GM21381 (cell line): ENCODE measurements at regions not wholly inside any gene's neighbourhood (a gene's known extent, or its start where the extent isn't known, plus 50 kb on each side); places are given as distances from the start of the nearest gene placed in this dataset.

Experiments
- ATAC-seq: cut with Tn5 transposase; IDR thresholded peaks from one replicate; pipeline ENCODE4 v1.9.1; 2021; ENCODE audit warnings: mild to moderate bottlenecking, moderate library complexity; ENCODE audit not compliant: unreplicated experiment

DNA sequence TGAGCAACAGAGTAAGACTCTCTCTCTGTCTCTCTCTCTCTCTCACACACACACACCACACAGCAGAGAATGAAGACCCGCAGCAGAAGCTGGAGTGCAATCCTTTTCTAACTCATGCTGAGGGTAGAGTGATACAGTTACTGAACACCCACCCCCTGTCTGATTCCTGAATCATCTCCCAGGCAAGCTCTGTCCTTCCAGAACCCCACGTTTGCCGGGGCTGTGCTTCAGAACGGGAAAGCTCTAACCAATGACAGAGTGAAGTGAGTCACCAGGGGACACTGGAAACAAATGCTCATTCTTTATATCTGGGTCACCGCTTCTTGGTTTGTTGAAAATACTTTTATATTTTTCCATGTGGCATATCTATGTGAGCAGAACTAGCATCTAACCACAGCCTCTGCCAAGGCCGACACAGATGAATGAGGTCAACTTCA, 553.7 kb upstream of the AMELY start:
- no peak for ATAC-seq

GRCh38 chrY:7464742-7465141, 553.2 kb upstream of the AMELY start:
- no peak for ATAC-seq

DNA sequence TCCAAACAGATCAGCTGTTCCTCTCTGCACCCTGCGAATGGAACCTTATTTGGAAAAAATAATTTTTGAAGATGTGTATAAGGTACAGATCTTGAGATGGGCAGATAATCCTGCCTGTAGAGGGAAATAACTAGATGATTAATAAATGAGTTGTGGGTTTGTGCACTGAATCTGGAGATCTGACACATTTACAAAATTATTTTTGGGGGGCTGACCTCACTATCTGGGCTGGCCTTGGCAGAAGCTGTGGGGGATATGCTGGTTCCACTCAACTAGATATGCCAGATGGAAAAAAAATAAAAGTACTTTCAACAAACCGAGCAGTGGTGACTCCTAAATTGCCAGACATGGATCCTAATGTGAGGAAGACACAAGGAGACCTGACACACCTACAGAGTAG, 552.2 kb upstream of the AMELY start:
- no peak for ATAC-seq

- ATAC-seq, result no peak
Measured at GRCh38 chrY:7463196-7463595, 551.6 kb upstream of the AMELY start.

DNA sequence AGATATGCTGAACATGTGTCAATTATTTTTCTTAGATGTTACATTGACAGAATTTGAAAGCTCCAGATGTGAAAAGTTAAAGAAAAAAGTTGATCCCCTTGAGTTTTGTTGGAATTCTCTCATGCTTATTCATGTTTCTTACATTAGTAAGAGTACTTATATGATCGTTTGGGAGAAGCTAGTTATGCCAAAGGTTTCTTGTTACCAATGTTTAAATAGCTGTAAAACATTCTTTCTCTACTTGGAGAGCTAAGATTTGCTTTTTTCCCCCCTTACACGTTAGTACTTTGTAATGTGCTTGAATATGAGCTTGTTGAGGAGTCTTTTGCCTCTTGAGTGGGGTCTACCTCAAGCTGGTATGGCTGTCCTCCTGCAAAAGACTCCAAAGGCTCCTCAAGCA, 551.1 kb upstream of the AMELY start:
- no peak for ATAC-seq

GRCh38 chrY:7461873-7462525, 550.4 kb upstream of the AMELY start:
- no peak for ATAC-seq

DNA sequence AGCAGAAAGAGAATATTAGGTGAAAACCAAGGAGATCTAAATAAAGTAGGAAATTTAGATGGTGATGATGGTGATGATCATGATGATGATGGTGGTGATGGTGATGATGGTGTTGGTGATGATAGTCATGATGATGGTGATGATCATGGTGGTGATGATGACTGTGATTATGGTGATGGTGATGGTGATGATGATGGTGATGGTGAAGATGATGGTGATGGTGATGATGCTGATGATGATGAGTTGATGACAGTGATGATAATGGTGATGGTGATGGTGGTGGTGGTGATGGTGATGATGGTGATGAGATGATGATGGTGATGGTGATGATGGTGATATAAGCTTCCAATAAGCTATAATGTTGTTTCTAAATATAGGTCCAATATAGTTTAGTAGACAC, 548.2 kb upstream of the AMELY start:
- no peak for ATAC-seq

- ATAC-seq, result no peak
Measured at GRCh38 chrY:7458301-7459078, 546.9 kb upstream of the AMELY start.

GRCh38 chrY:7457286-7458015, 545.9 kb upstream of the AMELY start:
- no peak for ATAC-seq

- no peak for ATAC-seq
Measured at GRCh38 chrY:7455626-7456025, 544.1 kb upstream of the AMELY start.

GRCh38 chrY:7453336-7453735, 541.8 kb upstream of the AMELY start:
- no peak for ATAC-seq

GRCh38 chrY:7452246-7452645, 540.7 kb upstream of the AMELY start:
- ATAC-seq, result no peak

GRCh38 chrY:7449860-7450259, 538.3 kb upstream of the AMELY start:
- no peak for ATAC-seq

DNA sequence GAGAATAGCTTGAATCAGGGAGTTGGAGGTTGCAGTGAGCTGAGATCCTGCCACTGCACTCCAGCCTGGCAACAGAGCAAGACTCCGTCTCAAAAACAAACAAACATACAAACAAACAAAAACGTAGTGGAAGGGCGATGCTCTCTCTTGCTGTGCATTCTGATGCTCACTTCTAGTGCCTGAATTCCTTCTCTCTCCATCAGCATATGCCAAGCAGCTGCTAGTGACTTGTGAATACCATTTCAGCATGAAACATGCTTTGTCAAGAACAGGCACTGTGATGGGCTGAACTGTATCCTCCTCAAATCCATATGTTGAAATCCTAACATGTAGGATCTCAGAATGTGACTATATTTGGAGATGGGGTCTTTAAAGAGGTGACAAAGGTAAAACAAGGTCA, 537.1 kb upstream of the AMELY start:
- no peak for ATAC-seq

GRCh38 chrY:7447881-7448516, 536.4 kb upstream of the AMELY start:
- no peak for ATAC-seq

GRCh38 chrY:7444141-7444540, 532.6 kb upstream of the AMELY start:
- no peak for ATAC-seq

GRCh38 chrY:7440796-7441530, 529.4 kb upstream of the AMELY start:
- no peak for ATAC-seq

DNA sequence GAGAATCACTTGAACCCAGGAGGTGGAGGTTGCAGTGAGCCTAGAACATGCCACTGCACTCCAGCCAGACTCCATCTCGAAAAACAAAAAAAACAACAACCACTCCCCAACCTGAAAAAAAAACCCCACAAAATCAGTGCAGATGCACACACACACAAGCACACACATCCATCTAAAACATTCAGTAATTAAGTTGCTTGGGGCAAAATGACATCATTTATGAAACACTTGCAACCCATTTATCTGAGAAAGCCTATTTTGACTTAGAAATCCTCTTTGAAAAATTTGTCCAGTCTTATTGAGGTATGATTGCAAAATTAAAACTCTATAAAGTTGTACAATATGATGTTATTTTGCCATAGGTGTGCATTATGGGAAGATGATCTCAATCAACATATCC, 525.5 kb upstream of the AMELY start:
- no peak for ATAC-seq

DNA sequence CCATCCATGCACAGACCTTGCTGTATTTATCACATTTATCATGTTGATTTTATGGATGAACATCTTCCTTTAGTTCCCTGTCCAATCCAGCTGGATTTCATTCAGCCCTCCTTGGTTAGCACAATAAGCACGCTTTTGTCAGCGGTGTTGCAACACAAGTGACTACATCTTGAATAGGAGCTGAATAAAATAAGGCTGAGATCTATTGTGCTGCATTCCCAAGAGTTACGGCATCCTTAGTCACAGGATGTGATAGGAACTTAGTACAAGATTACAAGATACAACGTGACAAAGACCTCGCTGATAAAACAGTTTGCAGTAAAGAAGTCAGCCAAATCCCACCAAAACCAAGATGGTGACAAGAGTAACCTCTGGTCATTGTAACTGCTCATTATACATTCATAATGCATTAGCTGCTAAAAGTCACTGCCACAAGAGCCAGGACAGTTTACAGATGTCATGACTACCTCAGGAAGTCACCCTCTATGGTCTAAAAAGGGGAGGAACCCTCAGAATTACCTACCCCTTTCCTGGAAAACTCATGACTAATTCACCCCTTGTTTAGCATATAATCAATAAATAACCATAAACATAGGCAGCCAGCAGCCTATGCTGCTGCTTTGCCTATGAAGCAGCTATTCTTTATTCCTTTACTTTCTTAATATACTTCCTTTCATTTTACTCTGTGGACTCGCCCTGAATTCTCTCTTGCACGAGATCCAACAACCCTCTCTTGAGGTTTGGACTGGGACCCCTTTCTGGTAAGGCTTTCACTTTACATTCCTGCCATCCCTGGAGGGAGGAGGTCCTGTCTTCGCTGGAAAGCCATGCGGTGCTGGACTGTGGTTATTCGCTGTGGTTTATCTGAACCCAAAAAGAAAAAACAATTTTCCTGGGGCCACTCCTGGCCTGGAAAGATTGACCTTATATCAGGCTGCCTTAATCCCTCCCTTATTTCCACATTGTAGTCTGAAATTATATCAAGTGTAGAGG, 522.6 kb upstream of the AMELY start:
- no peak for ATAC-seq

GRCh38 chrY:7419165-7419564, 507.6 kb upstream of the AMELY start:
- ATAC-seq, result no peak
